ENCODE measurements at regions not wholly inside any gene's neighbourhood (a gene's known extent, or its start where the extent isn't known, plus 50 kb on each side); places are given as distances from the start of the nearest gene placed in this dataset.

GRCh38 chr13:43947897-43948458 is 68.3 kb downstream of the LACC1 start:
- DNase-seq (ENCODE audit: low spot score) = no peak
- H3K27ac ChIP-seq (ENCODE audit: low read depth) = no peak overlapping the region
- TF ChIP-seq ETS1 (IDR thresholded peaks at IDR 0.05) = no peak
- TF ChIP-seq, protein P1, sequence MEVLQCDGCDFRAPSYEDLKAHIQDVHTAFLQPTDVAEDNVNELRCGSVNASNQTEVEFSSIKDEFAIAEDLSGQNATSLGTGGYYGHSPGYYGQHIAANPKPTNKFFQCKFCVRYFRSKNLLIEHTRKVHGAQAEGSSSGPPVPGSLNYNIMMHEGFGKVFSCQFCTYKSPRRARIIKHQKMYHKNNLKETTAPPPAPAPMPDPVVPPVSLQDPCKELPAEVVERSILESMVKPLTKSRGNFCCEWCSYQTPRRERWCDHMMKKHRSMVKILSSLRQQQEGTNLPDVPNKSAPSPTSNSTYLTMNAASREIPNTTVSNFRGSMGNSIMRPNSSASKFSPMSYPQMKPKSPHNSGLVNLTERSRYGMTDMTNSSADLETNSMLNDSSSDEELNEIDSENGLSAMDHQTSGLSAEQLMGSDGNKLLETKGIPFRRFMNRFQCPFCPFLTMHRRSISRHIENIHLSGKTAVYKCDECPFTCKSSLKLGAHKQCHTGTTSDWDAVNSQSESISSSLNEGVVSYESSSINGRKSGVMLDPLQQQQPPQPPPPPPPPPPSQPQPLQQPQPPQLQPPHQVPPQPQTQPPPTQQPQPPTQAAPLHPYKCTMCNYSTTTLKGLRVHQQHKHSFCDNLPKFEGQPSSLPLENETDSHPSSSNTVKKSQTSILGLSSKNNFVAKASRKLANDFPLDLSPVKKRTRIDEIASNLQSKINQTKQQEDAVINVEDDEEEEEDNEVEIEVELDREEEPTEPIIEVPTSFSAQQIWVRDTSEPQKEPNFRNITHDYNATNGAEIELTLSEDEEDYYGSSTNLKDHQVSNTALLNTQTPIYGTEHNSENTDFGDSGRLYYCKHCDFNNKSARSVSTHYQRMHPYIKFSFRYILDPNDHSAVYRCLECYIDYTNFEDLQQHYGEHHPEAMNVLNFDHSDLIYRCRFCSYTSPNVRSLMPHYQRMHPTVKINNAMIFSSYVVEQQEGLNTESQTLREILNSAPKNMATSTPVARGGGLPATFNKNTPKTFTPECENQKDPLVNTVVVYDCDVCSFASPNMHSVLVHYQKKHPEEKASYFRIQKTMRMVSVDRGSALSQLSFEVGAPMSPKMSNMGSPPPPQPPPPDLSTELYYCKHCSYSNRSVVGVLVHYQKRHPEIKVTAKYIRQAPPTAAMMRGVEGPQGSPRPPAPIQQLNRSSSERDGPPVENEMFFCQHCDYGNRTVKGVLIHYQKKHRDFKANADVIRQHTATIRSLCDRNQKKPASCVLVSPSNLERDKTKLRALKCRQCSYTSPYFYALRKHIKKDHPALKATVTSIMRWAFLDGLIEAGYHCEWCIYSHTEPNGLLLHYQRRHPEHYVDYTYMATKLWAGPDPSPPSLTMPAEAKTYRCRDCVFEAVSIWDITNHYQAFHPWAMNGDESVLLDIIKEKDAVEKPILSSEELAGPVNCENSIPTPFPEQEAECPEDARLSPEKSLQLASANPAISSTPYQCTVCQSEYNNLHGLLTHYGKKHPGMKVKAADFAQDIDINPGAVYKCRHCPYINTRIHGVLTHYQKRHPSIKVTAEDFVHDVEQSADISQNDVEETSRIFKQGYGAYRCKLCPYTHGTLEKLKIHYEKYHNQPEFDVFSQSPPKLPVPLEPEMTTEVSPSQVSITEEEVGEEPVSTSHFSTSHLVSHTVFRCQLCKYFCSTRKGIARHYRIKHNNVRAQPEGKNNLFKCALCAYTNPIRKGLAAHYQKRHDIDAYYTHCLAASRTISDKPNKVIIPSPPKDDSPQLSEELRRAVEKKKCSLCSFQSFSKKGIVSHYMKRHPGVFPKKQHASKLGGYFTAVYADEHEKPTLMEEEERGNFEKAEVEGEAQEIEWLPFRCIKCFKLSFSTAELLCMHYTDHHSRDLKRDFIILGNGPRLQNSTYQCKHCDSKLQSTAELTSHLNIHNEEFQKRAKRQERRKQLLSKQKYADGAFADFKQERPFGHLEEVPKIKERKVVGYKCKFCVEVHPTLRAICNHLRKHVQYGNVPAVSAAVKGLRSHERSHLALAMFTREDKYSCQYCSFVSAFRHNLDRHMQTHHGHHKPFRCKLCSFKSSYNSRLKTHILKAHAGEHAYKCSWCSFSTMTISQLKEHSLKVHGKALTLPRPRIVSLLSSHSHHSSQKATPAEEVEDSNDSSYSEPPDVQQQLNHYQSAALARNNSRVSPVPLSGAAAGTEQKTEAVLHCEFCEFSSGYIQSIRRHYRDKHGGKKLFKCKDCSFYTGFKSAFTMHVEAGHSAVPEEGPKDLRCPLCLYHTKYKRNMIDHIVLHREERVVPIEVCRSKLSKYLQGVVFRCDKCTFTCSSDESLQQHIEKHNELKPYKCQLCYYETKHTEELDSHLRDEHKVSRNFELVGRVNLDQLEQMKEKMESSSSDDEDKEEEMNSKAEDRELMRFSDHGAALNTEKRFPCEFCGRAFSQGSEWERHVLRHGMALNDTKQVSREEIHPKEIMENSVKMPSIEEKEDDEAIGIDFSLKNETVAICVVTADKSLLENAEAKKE (CRISPR knock-in tag; IDR thresholded peaks at IDR 0.05) = no peak
- no peak for TF ChIP-seq ZNF331 (CRISPR knock-in tag; IDR thresholded peaks at IDR 0.05; ENCODE audit: low read depth)
- no peak for TF ChIP-seq ZNF114 (CRISPR knock-in tag; IDR thresholded peaks at IDR 0.05)
- TF ChIP-seq EZH2phosphoT487 (IDR thresholded peaks at IDR 0.05; ENCODE audit: unreplicated experiment) = no peak

More at GRCh38 chr13:43947897-43948458, 68.3 kb downstream of the LACC1 start:
- no peak overlapping the region for H3K27ac Mint-ChIP-seq
- no peaks in the 10 kb centered on the region for H3K27me3 Mint-ChIP-seq (ENCODE audit: insufficient read depth, low read depth, poor library complexity)
- H3K36me3 ChIP-seq (ENCODE audit: insufficient read depth) = no peaks in the 10 kb centered on the region
- H3F3A ChIP-seq (replicated peaks; ENCODE audit: low read depth) = no peaks in the 10 kb centered on the region
- H3K4me1 Mint-ChIP-seq = no peaks in the 10 kb centered on the region
- ATAC-seq = no peak
- no peak overlapping the region for H3K4me3 ChIP-seq
- H2AFZ ChIP-seq = no peak overlapping the region
- H3K4me3 Mint-ChIP-seq = no peak overlapping the region
- no peaks in the 10 kb centered on the region for H4K20me1 ChIP-seq (replicated peaks; ENCODE audit: insufficient read depth)
- H3K4me1 ChIP-seq (ENCODE audit: insufficient read depth) = no peaks in the 10 kb centered on the region
- no peaks in the 10 kb centered on the region for H3K36me3 Mint-ChIP-seq (ENCODE audit: low read depth)
- no peak overlapping the region for H3K4me2 ChIP-seq
- H3K27me3 ChIP-seq (ENCODE audit: insufficient read depth) = no peaks in the 10 kb centered on the region
- H3K9me2 ChIP-seq (ENCODE audit: insufficient read depth) = no peaks in the 10 kb centered on the region
- H3K79me2 ChIP-seq (replicated peaks; ENCODE audit: insufficient read depth) = no peaks in the 10 kb centered on the region
- H3K9me3 Mint-ChIP-seq = peaks cover 4% of the 10 kb centered on the region; the same call in 2 of the 3 replicates
